ENCODE measurements at regions not wholly inside any gene's neighbourhood (a gene's known extent, or its start where the extent isn't known, plus 50 kb on each side); places are given as distances from the start of the nearest gene placed in this dataset.

- ATAC-seq (ENCODE audit: low read depth) (no peak), DNase-seq (no peak)
- TF ChIP-seq CTCF (IDR thresholded peaks at IDR 0.05) = no peak
- H3K27ac Mint-ChIP-seq = no peak overlapping the region
- no peaks in the 10 kb centered on the region for H3K4me1 Mint-ChIP-seq
- CTCF ChIA-PET = no interaction called here
- H3K4me3 Mint-ChIP-seq = no peak overlapping the region
- no peaks in the 10 kb centered on the region for H3K36me3 Mint-ChIP-seq (ENCODE audit: low read depth)
- no peaks in the 10 kb centered on the region for H3K9me3 Mint-ChIP-seq
- intact Hi-C loops (cut with micrococcal nuclease) = no loop called here
- H3K27me3 Mint-ChIP-seq = peaks cover 2% of the 10 kb centered on the region
- POLR2A ChIA-PET = no interaction called here
Observed at GRCh38 chr9:69986970-69987369, 56.7 kb upstream of the MAMDC2 start.

GRCh38 chr9:69987457-69987856, 56.2 kb upstream of the MAMDC2 start:
- no peak for TF ChIP-seq CTCF (IDR thresholded peaks at IDR 0.05)

GRCh38 chr9:69993110-69993509, 50.5 kb upstream of the MAMDC2 start:
- Mint-ChIP-seq H3K9me3 (no peaks in the 10 kb centered on the region), H3K27me3 (peaks cover 6% of the 10 kb centered on the region), H3K4me3 (no peak overlapping the region), H3K27ac (no peak overlapping the region), H3K4me1 (no peaks in the 10 kb centered on the region), H3K36me3 (ENCODE audit: low read depth) (no peaks in the 10 kb centered on the region)
- POLR2A ChIA-PET = no interaction called here
- intact Hi-C loops (cut with micrococcal nuclease) = no loop called here
- CTCF ChIA-PET = no interaction called here
- TF ChIP-seq CTCF (IDR thresholded peaks at IDR 0.05) = no peak
- ATAC-seq (ENCODE audit: low read depth) (no peak), DNase-seq (no peak)

More at GRCh38 chr9:69987457-69987856, 56.2 kb upstream of the MAMDC2 start:
- no peaks in the 10 kb centered on the region for H3K4me1 Mint-ChIP-seq
- no peak for DNase-seq
- ChIA-PET POLR2A (no interaction called here), CTCF (no interaction called here)
- ATAC-seq (ENCODE audit: low read depth) = no peak
- no peaks in the 10 kb centered on the region for H3K36me3 Mint-ChIP-seq (ENCODE audit: low read depth)
- no peak overlapping the region for H3K4me3 Mint-ChIP-seq
- H3K27ac Mint-ChIP-seq = no peak overlapping the region
- peaks cover 2% of the 10 kb centered on the region for H3K27me3 Mint-ChIP-seq
- H3K9me3 Mint-ChIP-seq = no peaks in the 10 kb centered on the region
- intact Hi-C loops (cut with micrococcal nuclease) = no loop called here

Data from activated B cell treated with CpG ODN at 0.5 μM for 24 hours (primary cell).